Activated CD4-positive, alpha-beta T cell treated with anti-CD3 and anti-CD28 coated beads, Interleukin-2, amount 10 ng/mL, durations not matched to agents 7 days and 5 days (primary cell): ENCODE measurements at regions not wholly inside any gene's neighbourhood (a gene's known extent, or its start where the extent isn't known, plus 50 kb on each side); places are given as distances from the start of the nearest gene placed in this dataset.
A peak's percentile ranks its signal among the peaks of the same experiment; 100 is the strongest.

ENCODE experiments used
- CTCF ChIA-PET: fragments of 350-600 bp; sonication (Branson Sonifier 250); formaldehyde crosslinking; loops from one replicate; lab custom pipeline; 2021; ENCODE audit warnings: antibody characterized with exemption; lab: Charles Lee
- POLR2A ChIA-PET: fragments of 350-600 bp; sonication (Branson Sonifier 250); formaldehyde crosslinking; loops from one replicate; lab custom pipeline; 2021; ENCODE audit warnings: antibody characterized with exemption; lab: Charles Lee
- DNase-seq: peaks from one replicate; pipeline ENCODE4 v3.0.0-alpha.2; 2020
- H3K27ac Mint-ChIP-seq: one replicate; pipeline ENCODE4 v1.8.0; 2021; ENCODE audit warnings: mild to moderate bottlenecking, moderate library complexity, mixed read lengths
- H3K27me3 Mint-ChIP-seq: one replicate; pipeline ENCODE4 v1.8.0; 2021; ENCODE audit warnings: mixed read lengths
- H3K36me3 Mint-ChIP-seq: one replicate; pipeline ENCODE4 v1.8.0; 2021; ENCODE audit warnings: low read depth, mixed read lengths
- H3K4me1 Mint-ChIP-seq: one replicate; pipeline ENCODE4 v1.8.0; 2021; ENCODE audit warnings: mixed read lengths
- H3K4me3 Mint-ChIP-seq: one replicate; pipeline ENCODE4 v1.8.0; 2021; ENCODE audit warnings: mild to moderate bottlenecking, moderate library complexity, mixed read lengths
- H3K9me3 Mint-ChIP-seq: one replicate; pipeline ENCODE4 v1.8.0; 2021; ENCODE audit warnings: mixed read lengths

- CTCF ChIA-PET, result no interaction called here
- POLR2A ChIA-PET, result no interaction called here
- Mint-ChIP-seq H3K27ac (no peak overlapping the region), H3K27me3 (no peaks in the 10 kb centered on the region), H3K4me1 (no peaks in the 10 kb centered on the region), H3K9me3 (no peaks in the 10 kb centered on the region), H3K36me3 (no peaks in the 10 kb centered on the region), H3K4me3 (no peak overlapping the region)
- no peak for DNase-seq
Observed at GRCh38 chr13:78306519-78307206, 296.7 kb downstream of the POU4F1 start.

GRCh38 chr13:78305171-78305570, 298.2 kb downstream of the POU4F1 start:
- POLR2A ChIA-PET, result no interaction called here
- CTCF ChIA-PET, result no interaction called here

GRCh38 chr13:78299832-78300623, 303.3 kb downstream of the POU4F1 start:
- Mint-ChIP-seq H3K4me3 (no peak overlapping the region), H3K4me1 (no peaks in the 10 kb centered on the region), H3K27me3 (no peaks in the 10 kb centered on the region), H3K36me3 (no peaks in the 10 kb centered on the region), H3K9me3 (no peaks in the 10 kb centered on the region), H3K27ac (no peak overlapping the region)
- ChIA-PET CTCF (no interaction called here), POLR2A (no interaction called here)
- DNase-seq, result no peak

More at GRCh38 chr13:78305171-78305570, 298.2 kb downstream of the POU4F1 start:
- Mint-ChIP-seq H3K27ac (no peak overlapping the region), H3K9me3 (no peaks in the 10 kb centered on the region), H3K36me3 (no peaks in the 10 kb centered on the region), H3K4me3 (no peak overlapping the region), H3K27me3 (no peaks in the 10 kb centered on the region), H3K4me1 (no peaks in the 10 kb centered on the region)
- DNase-seq, result no peak

GRCh38 chr13:78298657-78299056, 304.7 kb downstream of the POU4F1 start:
- Mint-ChIP-seq H3K4me1 (no peaks in the 10 kb centered on the region), H3K27me3 (no peaks in the 10 kb centered on the region), H3K4me3 (no peak overlapping the region), H3K27ac (no peak overlapping the region), H3K9me3 (no peaks in the 10 kb centered on the region), H3K36me3 (no peaks in the 10 kb centered on the region)
- no peak for DNase-seq
- ChIA-PET POLR2A (no interaction called here), CTCF (no interaction called here)

GRCh38 chr13:78286748-78287147, 316.6 kb downstream of the POU4F1 start:
- DNase-seq, result no peak
- no peaks in the 10 kb centered on the region for H3K4me1 Mint-ChIP-seq
- H3K27me3 Mint-ChIP-seq, result no peaks in the 10 kb centered on the region
- CTCF ChIA-PET, result no interaction called here
- POLR2A ChIA-PET, result no interaction called here
- H3K4me3 Mint-ChIP-seq, result no peak overlapping the region
- no peaks in the 10 kb centered on the region for H3K36me3 Mint-ChIP-seq
- peaks cover 18% of the 10 kb centered on the region for H3K9me3 Mint-ChIP-seq
- no peak overlapping the region for H3K27ac Mint-ChIP-seq

DNA sequence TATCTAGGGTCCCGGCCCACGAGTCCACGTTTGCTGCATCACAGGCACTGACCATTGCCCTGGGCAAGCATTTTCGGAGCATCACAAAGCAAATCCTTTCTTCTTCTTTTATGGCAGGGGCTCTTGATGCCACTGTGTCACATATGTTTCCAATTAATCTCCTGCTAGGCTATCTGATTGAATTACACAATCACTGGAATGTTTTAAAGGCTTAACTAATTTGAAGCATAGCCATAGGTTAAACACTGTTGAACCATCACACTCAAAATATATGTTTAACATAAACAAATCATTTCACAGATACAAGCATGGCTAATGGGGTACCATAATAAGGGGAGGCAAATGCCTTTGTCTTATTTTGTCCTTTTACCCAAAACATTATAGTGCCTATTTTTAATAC, 338.3 kb downstream of the POU4F1 start:
- ChIA-PET CTCF (no interaction called here), POLR2A (no interaction called here)
- no peaks in the 10 kb centered on the region for H3K9me3 Mint-ChIP-seq
- no peaks in the 10 kb centered on the region for H3K36me3 Mint-ChIP-seq
- no peaks in the 10 kb centered on the region for H3K27me3 Mint-ChIP-seq
- DNase-seq, result no peak
- no peak overlapping the region for H3K4me3 Mint-ChIP-seq
- H3K27ac Mint-ChIP-seq, result no peak overlapping the region
- no peaks in the 10 kb centered on the region for H3K4me1 Mint-ChIP-seq

- H3K4me3 Mint-ChIP-seq, result no peak overlapping the region
Observed at GRCh38 chr13:78258304-78258703, 339.7 kb upstream of the EDNRB start.

DNA sequence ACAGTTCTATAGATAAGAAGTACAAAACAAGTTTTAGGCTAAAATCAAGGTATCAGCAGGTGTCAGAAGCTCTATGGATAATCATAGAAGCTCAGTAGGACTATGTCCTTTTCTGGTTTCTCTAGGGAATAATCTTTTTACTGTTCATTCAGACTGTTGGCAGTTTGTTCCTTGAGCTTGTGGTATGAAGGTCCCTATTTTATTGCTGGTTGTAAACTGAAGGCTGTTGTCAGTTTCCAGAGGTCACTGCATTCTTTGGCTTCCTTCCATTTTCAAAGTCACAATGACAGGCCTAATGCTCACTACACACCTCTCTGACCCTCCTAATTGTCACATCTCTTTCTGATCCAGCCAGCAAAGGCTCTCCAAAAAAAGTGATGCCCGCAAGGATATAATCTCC, 337.9 kb upstream of the EDNRB start:
- Mint-ChIP-seq H3K36me3 (no peaks in the 10 kb centered on the region), H3K4me3 (no peak overlapping the region), H3K4me1 (no peaks in the 10 kb centered on the region), H3K9me3 (no peaks in the 10 kb centered on the region), H3K27me3 (no peaks in the 10 kb centered on the region), H3K27ac (no peak overlapping the region)
- DNase-seq, result no peak
- ChIA-PET POLR2A (no interaction called here), CTCF (no interaction called here)

More at GRCh38 chr13:78258304-78258703, 339.7 kb upstream of the EDNRB start:
- Mint-ChIP-seq H3K4me1 (no peaks in the 10 kb centered on the region), H3K9me3 (no peaks in the 10 kb centered on the region), H3K27me3 (no peaks in the 10 kb centered on the region), H3K36me3 (no peaks in the 10 kb centered on the region), H3K27ac (no peak overlapping the region)
- ChIA-PET POLR2A (no interaction called here), CTCF (interaction anchor here (1.0 kb wide), 1 partner anchor 8 kb away, joined by 3 read pairs; no protein-coding TSS in a partner anchor)
- no peak for DNase-seq

DNA sequence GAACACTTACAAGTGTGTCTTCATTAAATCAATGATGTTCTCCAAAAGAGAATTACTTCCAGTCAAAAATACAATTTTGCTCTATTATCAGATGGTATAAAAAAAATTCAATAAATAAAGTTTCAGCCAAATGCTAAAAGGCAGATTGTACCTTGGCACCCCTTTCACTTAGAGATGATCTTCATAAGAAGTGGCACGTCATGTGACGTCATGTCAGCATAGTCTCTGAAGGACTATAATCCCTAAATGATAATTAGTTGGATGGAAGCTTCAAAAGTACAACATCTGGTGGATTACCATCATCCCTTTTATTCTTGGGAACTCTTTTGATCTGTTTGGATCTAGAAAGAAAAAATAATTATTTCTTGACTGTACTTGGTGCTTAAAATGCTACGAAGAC, 335.5 kb upstream of the EDNRB start:
- H3K27ac Mint-ChIP-seq, result no peak overlapping the region
- CTCF ChIA-PET, result no interaction called here

GRCh38 chr13:78247362-78247761, 328.7 kb upstream of the EDNRB start:
- no peaks in the 10 kb centered on the region for H3K4me1 Mint-ChIP-seq

More for the DNA sequence above, 335.5 kb upstream of the EDNRB start:
- no peaks in the 10 kb centered on the region for H3K27me3 Mint-ChIP-seq
- no peaks in the 10 kb centered on the region for H3K4me1 Mint-ChIP-seq
- DNase-seq, result no peak
- POLR2A ChIA-PET, result no interaction called here
- H3K36me3 Mint-ChIP-seq, result no peaks in the 10 kb centered on the region
- no peak overlapping the region for H3K4me3 Mint-ChIP-seq
- H3K9me3 Mint-ChIP-seq, result no peaks in the 10 kb centered on the region

DNA sequence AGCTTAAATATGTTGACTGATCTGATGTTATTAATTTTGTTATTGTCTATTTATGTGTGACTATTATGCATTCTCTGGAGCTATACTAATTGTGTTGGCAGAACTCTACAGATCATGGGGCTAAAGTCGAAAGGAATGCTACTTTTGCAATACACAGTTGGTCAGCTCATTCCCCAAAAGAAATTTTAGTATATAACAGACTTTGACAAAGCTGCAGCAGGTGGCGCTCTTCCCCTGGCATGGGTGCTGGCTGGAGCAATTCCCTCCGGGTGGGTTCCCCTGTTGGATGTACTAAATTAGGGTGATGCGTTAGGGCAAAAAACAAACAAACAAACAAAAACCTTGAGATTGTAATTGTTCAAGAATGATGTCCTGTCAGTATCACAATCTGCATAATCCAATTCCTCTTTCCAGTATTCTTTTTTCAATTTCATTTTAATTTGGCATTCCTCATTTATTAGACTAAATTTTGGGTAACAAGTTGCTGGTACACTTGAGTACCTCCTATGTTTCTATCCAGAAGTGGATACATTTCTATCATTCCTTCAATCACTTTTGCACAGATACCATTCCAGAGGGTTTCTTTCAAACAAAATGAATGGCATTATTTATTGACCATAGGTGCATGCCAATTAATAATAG, 322.8 kb upstream of the EDNRB start:
- no peaks in the 10 kb centered on the region for H3K9me3 Mint-ChIP-seq
- ChIA-PET POLR2A (no interaction called here), CTCF (interaction anchor here (0.6 to 1.3 kb wide), 2 partner anchors 39 to 608 kb away, joined by 4 read pairs; no protein-coding TSS in a partner anchor)
- no peaks in the 10 kb centered on the region for H3K36me3 Mint-ChIP-seq
- no peaks in the 10 kb centered on the region for H3K4me1 Mint-ChIP-seq
- DNase-seq, result peak; percentile 12
- no peak overlapping the region for H3K4me3 Mint-ChIP-seq
- H3K27ac Mint-ChIP-seq, result no peak overlapping the region
- H3K27me3 Mint-ChIP-seq, result no peaks in the 10 kb centered on the region

More at GRCh38 chr13:78247362-78247761, 328.7 kb upstream of the EDNRB start:
- Mint-ChIP-seq H3K27me3 (no peaks in the 10 kb centered on the region), H3K36me3 (no peaks in the 10 kb centered on the region), H3K4me3 (no peak overlapping the region), H3K9me3 (no peaks in the 10 kb centered on the region), H3K27ac (no peak overlapping the region)
- POLR2A ChIA-PET, result no interaction called here
- CTCF ChIA-PET, result no interaction called here
- no peak for DNase-seq

GRCh38 chr13:78239714-78240113, 321.1 kb upstream of the EDNRB start:
- CTCF ChIA-PET, result no interaction called here

GRCh38 chr13:78238911-78239310, 320.3 kb upstream of the EDNRB start:
- DNase-seq, result no peak
- Mint-ChIP-seq H3K4me3 (no peak overlapping the region), H3K4me1 (no peaks in the 10 kb centered on the region), H3K27ac (no peak overlapping the region), H3K27me3 (no peaks in the 10 kb centered on the region), H3K9me3 (no peaks in the 10 kb centered on the region), H3K36me3 (no peaks in the 10 kb centered on the region)
- ChIA-PET CTCF (no interaction called here), POLR2A (no interaction called here)

More at GRCh38 chr13:78239714-78240113, 321.1 kb upstream of the EDNRB start:
- Mint-ChIP-seq H3K27ac (no peak overlapping the region), H3K36me3 (no peaks in the 10 kb centered on the region), H3K4me3 (no peak overlapping the region), H3K27me3 (no peaks in the 10 kb centered on the region), H3K4me1 (no peaks in the 10 kb centered on the region), H3K9me3 (no peaks in the 10 kb centered on the region)
- DNase-seq, result no peak
- POLR2A ChIA-PET, result no interaction called here
